Bronchial epithelial cell (primary cell): ENCODE measurements at regions not wholly inside any gene's neighbourhood (a gene's known extent, or its start where the extent isn't known, plus 50 kb on each side); places are given as distances from the start of the nearest gene placed in this dataset.
A peak's percentile ranks its signal among the peaks of the same experiment; 100 is the strongest.
"Not testable (repeated sequence)": the region's sequence is repeated elsewhere in the genome, so short reads cannot be mapped to it uniquely, and the experiment has no call there.

ENCODE experiments used
- DNase-seq: peaks from one replicate; pipeline ENCODE4 v3.0.0-alpha.2; 2010; ENCODE audit warnings: low read depth
- FAIRE-seq: peaks from 2 replicates; lab custom pipeline; 2011; peaks lifted over from hg19 to GRCh38; lab: Jason Lieb, UNC
- H3K27me3 ChIP-seq: 2 replicates; pipeline ENCODE4 v1.5.1; 2011; ENCODE audit warnings: low read length; ENCODE audit not compliant: control insufficient read depth, insufficient read depth
- H3K36me3 ChIP-seq: 2 replicates; pipeline ENCODE4 v1.5.1; 2011; ENCODE audit warnings: low read length; ENCODE audit not compliant: control insufficient read depth, insufficient read depth
- H3K4me3 ChIP-seq: 2 replicates; pipeline ENCODE4 v1.5.1; 2011; ENCODE audit warnings: mild to moderate bottlenecking, low read depth, low read length, control low read depth
- TF ChIP-seq, protein P1 (sequence below): IDR thresholded peaks from 2 replicates; pipeline ENCODE4 v1.5.1; 2011; ENCODE audit warnings: mild to moderate bottlenecking, moderate library complexity, low read length, control low read depth, inconsistent platforms; ENCODE audit not compliant: insufficient read depth, severe bottlenecking

GRCh38 chr4:189613207-189613606 is 327.5 kb upstream of the FRG1 start:
- H3K4me3 ChIP-seq, result no peak overlapping the region
- peak; percentile 10 for DNase-seq
- H3K27me3 ChIP-seq, result no peaks in the 10 kb centered on the region
- no peak for FAIRE-seq
- no peaks in the 10 kb centered on the region for H3K36me3 ChIP-seq
- TF ChIP-seq, protein P1, sequence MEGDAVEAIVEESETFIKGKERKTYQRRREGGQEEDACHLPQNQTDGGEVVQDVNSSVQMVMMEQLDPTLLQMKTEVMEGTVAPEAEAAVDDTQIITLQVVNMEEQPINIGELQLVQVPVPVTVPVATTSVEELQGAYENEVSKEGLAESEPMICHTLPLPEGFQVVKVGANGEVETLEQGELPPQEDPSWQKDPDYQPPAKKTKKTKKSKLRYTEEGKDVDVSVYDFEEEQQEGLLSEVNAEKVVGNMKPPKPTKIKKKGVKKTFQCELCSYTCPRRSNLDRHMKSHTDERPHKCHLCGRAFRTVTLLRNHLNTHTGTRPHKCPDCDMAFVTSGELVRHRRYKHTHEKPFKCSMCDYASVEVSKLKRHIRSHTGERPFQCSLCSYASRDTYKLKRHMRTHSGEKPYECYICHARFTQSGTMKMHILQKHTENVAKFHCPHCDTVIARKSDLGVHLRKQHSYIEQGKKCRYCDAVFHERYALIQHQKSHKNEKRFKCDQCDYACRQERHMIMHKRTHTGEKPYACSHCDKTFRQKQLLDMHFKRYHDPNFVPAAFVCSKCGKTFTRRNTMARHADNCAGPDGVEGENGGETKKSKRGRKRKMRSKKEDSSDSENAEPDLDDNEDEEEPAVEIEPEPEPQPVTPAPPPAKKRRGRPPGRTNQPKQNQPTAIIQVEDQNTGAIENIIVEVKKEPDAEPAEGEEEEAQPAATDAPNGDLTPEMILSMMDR, result no peak

GRCh38 chr4:189615217-189615663 is 325.4 kb upstream of the FRG1 start:
- no peak overlapping the region for H3K4me3 ChIP-seq

GRCh38 chr4:189617741-189618140 is 322.9 kb upstream of the FRG1 start:
- not testable (repeated sequence) for DNase-seq, H3K27me3 ChIP-seq, H3K4me3 ChIP-seq, FAIRE-seq, H3K36me3 ChIP-seq

More at GRCh38 chr4:189615217-189615663, 325.4 kb upstream of the FRG1 start:
- DNase-seq (no peak), FAIRE-seq (no peak)
- Histone ChIP-seq H3K27me3 (no peaks in the 10 kb centered on the region), H3K36me3 (no peaks in the 10 kb centered on the region)
- TF ChIP-seq, protein P1, result no peak

- FAIRE-seq, result peak; percentile 66
- DNase-seq, H3K36me3 ChIP-seq, H3K27me3 ChIP-seq, H3K4me3 ChIP-seq: not testable (repeated sequence)
Observed at GRCh38 chr4:189619441-189620250, 321.0 kb upstream of the FRG1 start.

GRCh38 chr4:189622574-189622973 is 318.1 kb upstream of the FRG1 start:
- FAIRE-seq, result peak; percentile 68

DNA sequence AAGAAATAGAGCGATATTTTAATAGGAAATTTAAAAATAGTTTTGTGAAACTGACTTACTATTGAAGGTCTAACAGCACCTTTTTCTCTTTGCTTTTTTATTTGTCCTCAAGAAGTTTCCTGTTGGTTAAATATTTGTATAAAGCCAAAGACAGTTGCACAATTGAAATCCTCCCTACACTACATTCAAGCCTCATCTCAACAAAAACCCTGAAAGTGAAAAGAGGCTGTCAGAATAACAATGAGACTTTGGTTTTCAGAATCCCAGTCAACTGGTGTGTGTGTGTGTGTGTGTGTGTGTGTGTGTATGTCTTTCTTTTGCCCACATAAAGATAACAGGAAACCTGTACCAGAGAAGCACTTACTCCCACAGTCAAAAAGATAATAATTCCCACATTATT is 313.6 kb upstream of the FRG1 start:
- H3K27me3 ChIP-seq, FAIRE-seq, DNase-seq, H3K36me3 ChIP-seq, H3K4me3 ChIP-seq: not testable (repeated sequence)

More at GRCh38 chr4:189622574-189622973, 318.1 kb upstream of the FRG1 start:
- not testable (repeated sequence) for DNase-seq, H3K27me3 ChIP-seq, H3K36me3 ChIP-seq, H3K4me3 ChIP-seq

DNA sequence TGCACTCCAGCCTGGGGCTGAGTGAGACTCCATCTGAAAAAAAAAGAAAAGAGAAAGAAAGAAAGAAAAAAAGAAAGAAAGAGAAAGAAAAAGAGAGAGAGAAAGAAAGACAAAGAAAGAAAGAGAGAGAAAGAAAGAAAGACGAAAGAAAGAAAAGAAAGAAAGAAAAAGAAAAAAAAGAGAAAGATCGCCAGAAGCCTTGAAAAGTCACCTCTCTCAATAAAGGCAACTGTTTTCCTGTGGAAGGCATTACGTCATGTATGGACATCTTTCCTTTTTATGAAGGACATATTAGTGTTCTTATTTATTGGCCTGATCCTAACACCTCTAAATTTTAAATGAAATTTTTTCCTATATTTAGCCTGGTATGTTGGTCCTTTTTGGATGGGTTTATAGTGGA is 310.9 kb upstream of the FRG1 start:
- FAIRE-seq, H3K27me3 ChIP-seq, H3K4me3 ChIP-seq, H3K36me3 ChIP-seq, DNase-seq: not testable (repeated sequence)

- DNase-seq, H3K4me3 ChIP-seq, FAIRE-seq, H3K27me3 ChIP-seq, H3K36me3 ChIP-seq: not testable (repeated sequence)
Observed at GRCh38 chr4:189630913-189631567, 309.6 kb upstream of the FRG1 start.

DNA sequence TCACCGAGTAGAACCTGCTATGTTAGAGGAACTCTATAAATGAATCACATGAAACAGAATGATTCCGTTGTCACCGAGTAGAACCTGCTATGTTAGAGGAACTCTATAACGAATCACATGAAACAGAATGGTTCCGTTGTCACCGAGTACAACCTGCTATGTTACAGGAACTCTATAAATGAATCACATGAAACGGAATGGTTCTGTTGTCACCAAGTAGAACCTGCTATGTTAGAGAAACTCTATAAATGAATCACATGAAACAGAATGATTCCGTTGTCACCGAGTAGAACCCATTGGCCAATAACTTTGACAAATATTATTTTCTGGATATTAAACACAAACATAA is 309.1 kb upstream of the FRG1 start:
- DNase-seq, H3K36me3 ChIP-seq, H3K27me3 ChIP-seq, H3K4me3 ChIP-seq, FAIRE-seq: not testable (repeated sequence)

DNA sequence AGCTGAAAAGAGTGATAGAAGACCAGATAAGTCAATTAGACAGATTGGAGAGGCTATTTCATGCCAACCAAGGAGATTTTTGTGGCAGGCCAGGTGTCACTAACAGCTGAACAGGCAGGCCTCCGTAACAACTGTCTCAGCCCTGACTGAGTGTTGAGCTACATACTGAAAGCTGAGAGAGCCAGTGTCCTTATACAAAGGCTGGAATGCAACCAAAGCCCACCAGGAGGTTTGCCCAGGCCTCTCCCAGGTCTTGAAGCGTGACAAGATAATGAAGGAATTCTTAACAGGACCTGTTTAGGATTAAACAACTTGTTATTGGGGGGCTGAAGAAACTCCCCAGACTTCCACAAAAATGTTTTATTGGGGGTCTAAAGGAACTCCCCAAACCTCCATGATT is 290.2 kb upstream of the FRG1 start:
- not testable (repeated sequence) for H3K27me3 ChIP-seq, DNase-seq, H3K4me3 ChIP-seq, FAIRE-seq, H3K36me3 ChIP-seq

DNA sequence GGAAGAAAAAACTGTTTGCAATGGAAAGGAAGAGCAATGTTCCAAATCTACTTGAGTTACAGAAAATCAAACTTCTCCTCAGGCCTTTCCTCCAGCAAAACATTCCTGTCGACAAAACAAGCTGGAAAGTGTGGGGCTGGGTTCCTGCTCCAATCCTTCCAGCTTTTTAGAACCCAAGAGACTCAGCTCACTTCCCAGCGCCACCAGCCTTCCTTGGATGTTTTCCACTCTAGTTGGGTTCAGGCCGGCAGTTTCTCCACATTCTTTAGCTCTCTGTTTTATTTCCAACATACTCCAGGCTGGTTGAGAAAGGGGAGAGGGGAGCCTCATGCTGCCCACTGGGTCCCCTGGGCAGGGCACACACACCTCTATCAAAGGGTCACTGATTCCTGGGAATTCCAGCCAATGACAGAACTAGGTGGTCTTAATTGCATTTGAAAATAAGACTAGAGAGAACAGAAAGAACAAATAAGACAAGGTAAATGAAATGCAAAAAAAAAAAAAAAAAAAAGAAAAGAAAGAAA is 287.5 kb upstream of the FRG1 start:
- not testable (repeated sequence) for H3K4me3 ChIP-seq, H3K36me3 ChIP-seq, FAIRE-seq, H3K27me3 ChIP-seq, DNase-seq

- not testable (repeated sequence) for H3K27me3 ChIP-seq, DNase-seq, FAIRE-seq, H3K4me3 ChIP-seq, H3K36me3 ChIP-seq
Observed at GRCh38 chr4:189653983-189654382, 286.7 kb upstream of the FRG1 start.
